H54 (cell line): ENCODE measurements at regions not wholly inside any gene's neighbourhood (a gene's known extent, or its start where the extent isn't known, plus 50 kb on each side); places are given as distances from the start of the nearest gene placed in this dataset.
"Not testable (repeated sequence)": the region's sequence is repeated elsewhere in the genome, so short reads cannot be mapped to it uniquely, and the experiment has no call there.

Source experiments
- DNase-seq: peaks from one replicate; pipeline ENCODE4 v3.0.0; 2011; ENCODE audit warnings: low spot score, mixed read lengths; ENCODE audit not compliant: insufficient read length
- FAIRE-seq: peaks from 3 replicates; lab custom pipeline; 2011; peaks lifted over from hg19 to GRCh38; lab: Jason Lieb, UNC

- FAIRE-seq, DNase-seq: not testable (repeated sequence)
Observed at GRCh38 chr9:63296366-63296765, 1988.6 kb downstream of the FOXD4L5 start.

- not testable (repeated sequence) for FAIRE-seq, DNase-seq
Observed at GRCh38 chr9:63289971-63290370, 1995.0 kb downstream of the FOXD4L5 start.
